RWPE1 (cell line): ENCODE measurements at regions not wholly inside any gene's neighbourhood (a gene's known extent, or its start where the extent isn't known, plus 50 kb on each side); places are given as distances from the start of the nearest gene placed in this dataset.

Experiments used
- CTCF ChIA-PET: fragments of 350-600 bp; sonication (Branson Sonifier 250); formaldehyde crosslinking; extraction: SDS; loops from one replicate; lab custom pipeline; 2021; lab: Yijun Ruan, JAX
- POLR2A ChIA-PET: fragments of 400-600 bp; formaldehyde crosslinking; extraction: SDS; loops from one replicate; lab custom pipeline; 2020; ENCODE audit warnings: antibody characterized with exemption; ENCODE audit not compliant: low non-redundant PET; lab: Yijun Ruan, JAX
- DNase-seq: peaks from one replicate; pipeline ENCODE4 v3.0.0; 2012; ENCODE audit warnings: low spot score
- H3K27ac ChIP-seq: fragments of 450-650 bp; 2 replicates; pipeline ENCODE4 v1.5.1; 2017
- TF ChIP-seq, protein P1 (sequence below): fragments of 450-650 bp; conservative IDR thresholded peaks from 2 replicates; pipeline ENCODE4 v1.5.1; 2017; ENCODE audit warnings: low read depth, mild to moderate bottlenecking

DNA sequence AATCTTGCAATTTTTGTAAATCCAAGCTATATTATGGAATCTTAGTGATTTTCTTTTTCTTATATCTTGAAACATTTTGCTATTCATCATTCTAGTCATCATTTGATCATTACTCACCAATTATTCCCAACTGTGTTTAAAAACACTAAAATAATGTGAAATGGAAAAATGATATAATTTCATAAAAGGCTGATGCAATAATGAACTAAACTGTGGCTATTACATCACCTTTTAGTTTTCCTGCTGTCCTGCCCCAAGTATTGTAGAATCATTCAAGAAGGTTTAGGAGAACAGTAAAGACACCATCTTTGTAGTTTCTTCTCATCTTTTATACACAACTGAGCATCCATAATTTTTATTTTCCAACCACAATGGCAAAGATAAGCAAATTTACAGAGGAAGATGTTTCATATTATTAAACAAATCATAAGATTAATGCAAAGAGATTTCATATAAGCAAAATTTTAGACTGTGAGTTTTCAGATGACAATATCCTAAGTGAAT lies 431.0 kb upstream of the SLC30A5 start:
- ChIA-PET CTCF (no interaction called here), POLR2A (no interaction called here)
- DNase-seq = no peak
- TF ChIP-seq, protein P1, sequence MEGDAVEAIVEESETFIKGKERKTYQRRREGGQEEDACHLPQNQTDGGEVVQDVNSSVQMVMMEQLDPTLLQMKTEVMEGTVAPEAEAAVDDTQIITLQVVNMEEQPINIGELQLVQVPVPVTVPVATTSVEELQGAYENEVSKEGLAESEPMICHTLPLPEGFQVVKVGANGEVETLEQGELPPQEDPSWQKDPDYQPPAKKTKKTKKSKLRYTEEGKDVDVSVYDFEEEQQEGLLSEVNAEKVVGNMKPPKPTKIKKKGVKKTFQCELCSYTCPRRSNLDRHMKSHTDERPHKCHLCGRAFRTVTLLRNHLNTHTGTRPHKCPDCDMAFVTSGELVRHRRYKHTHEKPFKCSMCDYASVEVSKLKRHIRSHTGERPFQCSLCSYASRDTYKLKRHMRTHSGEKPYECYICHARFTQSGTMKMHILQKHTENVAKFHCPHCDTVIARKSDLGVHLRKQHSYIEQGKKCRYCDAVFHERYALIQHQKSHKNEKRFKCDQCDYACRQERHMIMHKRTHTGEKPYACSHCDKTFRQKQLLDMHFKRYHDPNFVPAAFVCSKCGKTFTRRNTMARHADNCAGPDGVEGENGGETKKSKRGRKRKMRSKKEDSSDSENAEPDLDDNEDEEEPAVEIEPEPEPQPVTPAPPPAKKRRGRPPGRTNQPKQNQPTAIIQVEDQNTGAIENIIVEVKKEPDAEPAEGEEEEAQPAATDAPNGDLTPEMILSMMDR = no peak
- no peak overlapping the region for H3K27ac ChIP-seq

DNA sequence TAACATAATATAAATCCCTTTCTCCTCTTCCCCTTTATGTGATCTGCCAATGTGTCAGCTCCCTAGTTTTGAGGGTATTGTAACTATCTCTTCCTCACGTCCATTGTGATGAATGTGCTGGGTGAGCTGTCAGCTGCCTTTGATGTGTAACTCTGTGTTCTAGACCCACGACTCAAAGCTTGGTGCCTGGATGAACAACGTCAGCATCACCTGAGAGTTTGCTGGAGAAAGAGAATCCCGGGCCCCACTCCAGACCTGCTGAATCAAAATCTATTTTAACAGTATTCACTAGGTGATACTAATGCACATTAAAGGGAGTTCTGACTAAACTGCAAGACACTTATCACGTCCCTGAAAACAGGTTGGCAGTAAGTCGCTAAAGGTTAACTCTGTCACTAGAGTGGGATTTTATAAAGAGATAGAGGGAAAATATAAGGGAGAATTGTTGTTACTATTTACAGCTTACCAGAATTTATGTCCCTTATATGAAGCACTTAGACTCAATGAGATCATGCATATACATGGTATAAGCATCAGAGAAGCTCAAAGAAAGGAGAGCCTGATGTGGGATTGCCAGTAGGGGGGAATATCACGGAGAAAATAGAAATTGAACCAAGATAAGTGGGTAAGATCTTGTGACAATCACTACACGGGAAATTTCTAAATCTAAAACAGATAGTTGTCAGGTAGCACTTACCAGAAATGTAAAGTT lies 423.8 kb upstream of the SLC30A5 start:
- CTCF ChIA-PET = no interaction called here
- no peak overlapping the region for H3K27ac ChIP-seq
- DNase-seq = no peak
- TF ChIP-seq, protein P1 = no peak
- POLR2A ChIA-PET = no interaction called here

DNA sequence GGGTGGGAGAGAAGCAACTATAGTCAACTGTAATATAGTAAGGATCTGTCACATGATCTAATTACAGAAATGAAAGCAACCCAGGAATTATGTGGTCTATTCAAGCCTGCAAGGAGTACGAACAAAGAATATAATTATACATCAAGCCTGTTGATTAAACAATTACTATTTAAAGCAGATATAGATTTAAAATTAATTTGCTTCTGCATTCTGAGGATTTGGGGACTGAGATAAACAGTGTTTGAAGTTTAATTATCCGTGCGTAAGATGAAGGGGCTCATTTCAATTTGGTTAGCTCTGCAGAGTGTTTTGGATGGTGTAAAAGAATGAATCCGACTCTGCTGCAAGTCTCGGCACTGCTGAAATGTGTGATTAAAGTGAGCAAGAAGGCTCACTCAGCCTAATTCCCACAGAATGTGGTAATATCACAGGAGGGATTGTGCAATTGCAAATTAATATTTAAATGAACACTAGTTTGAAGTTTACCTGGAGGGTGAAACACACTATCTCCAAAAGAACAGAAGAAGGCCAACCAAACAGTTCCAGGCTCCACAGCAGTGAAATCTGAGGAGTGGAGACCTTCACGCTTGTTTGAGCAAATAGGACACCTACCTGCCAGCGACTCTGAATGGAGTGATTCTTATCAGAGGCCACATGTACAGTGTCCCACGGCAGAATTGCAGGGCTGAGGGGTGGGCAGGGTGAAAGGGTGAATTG lies 420.6 kb upstream of the SLC30A5 start:
- H3K27ac ChIP-seq = no peak overlapping the region
- no peak for DNase-seq
- ChIA-PET POLR2A (no interaction called here), CTCF (no interaction called here)
- TF ChIP-seq, protein P1 = no peak

DNA sequence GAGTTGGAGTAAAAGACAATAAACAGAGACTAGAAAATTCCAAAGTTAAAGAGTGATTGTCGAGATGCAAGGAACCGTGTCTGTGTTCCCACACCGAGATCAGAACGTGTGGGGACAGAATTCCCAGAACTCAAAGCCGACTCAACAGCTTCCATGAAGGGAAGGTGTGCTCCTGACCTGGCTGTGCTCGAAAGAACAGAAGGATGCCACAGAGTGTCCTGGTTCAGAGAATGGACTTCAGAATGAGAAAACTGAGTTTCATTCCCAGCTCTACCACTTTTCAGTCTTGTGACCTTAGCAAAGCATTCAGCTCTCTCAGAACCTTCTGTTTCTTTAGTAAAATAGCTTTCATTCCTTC lies 420.0 kb upstream of the SLC30A5 start:
- ChIA-PET CTCF (no interaction called here), POLR2A (no interaction called here)
- TF ChIP-seq, protein P1 = no peak
- DNase-seq = no peak
- H3K27ac ChIP-seq = no peak overlapping the region

DNA sequence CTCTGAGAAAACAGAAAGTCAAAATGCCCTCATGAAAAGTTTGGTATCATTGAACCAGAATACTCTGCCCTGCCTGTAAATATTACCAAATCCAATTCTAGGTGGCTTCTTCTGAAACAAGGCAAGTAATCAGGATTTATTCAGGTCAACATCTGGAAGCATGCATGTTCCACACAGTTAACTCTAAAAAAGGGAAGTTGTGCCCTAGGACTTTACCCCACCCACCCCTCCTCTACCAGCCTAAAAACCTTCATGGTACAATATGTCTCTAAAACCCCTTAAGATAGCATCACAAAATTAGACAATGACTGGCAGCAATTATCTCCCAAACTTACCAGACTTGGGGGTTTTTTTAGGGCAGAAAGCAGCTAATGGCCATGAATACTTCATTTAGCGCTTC lies 414.8 kb upstream of the SLC30A5 start:
- no peak overlapping the region for H3K27ac ChIP-seq
- ChIA-PET POLR2A (no interaction called here), CTCF (no interaction called here)
- TF ChIP-seq, protein P1 = no peak
- no peak for DNase-seq

DNA sequence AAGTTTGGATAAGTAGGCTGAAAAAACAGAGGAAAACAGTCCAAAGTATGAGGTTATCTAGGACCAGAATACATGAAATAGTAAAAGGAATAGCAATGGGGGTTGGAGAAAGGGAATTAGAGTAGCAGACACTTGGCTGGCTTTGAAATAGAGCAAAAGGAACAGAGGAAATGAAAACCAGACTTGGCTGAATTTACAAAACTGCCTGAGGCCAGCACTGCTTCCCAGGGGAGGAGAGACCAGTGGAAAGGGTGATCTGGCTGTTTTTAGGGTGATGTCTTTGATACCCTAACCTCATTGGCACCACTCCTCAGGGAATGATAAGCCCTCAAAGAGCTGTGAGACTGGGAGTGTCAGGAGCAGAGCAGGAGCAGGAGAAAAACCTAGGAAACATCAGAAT lies 413.4 kb upstream of the SLC30A5 start:
- no peak overlapping the region for H3K27ac ChIP-seq
- TF ChIP-seq, protein P1 = no peak
- DNase-seq = no peak
- CTCF ChIA-PET = no interaction called here
- POLR2A ChIA-PET = no interaction called here
